ENCODE measurements at regions not wholly inside any gene's neighbourhood (a gene's known extent, or its start where the extent isn't known, plus 50 kb on each side); places are given as distances from the start of the nearest gene placed in this dataset.
"Not testable (repeated sequence)": the region's sequence is repeated elsewhere in the genome, so short reads cannot be mapped to it uniquely, and the experiment has no call there.

GRCh38 chr20:57110121-57111027 is 156.1 kb downstream of the BMP7 start:
- in situ Hi-C loops (cut with HindIII; ENCODE audit: low sequenced_read_pairs) = not testable (repeated sequence)

- in situ Hi-C loops (cut with HindIII; ENCODE audit: low sequenced_read_pairs) = no loop called here
Observed at GRCh38 chr20:57111028-57111373, 155.4 kb downstream of the BMP7 start.

DNA sequence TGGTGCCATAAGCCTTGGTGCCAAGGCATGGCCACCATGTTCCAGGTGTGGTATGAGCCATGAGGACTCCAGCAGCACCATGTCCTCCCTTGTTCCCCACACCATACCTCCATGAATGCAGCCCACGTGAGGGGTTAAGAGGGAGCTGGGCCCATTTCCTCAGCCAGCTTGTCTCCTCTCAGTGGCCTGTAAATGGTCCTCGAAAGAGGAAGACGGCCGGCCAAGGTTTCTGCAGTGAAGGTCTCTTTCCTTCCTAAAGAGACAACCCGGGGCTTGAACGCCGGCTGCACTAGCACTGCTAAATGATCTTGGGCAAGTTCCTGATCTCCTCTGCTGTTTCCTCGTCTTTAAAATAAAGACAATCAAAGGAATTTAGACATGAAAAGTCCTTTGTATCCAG is 154.0 kb downstream of the BMP7 start:
- in situ Hi-C loops (cut with HindIII; ENCODE audit: low sequenced_read_pairs) = no loop called here

- in situ Hi-C loops (cut with HindIII; ENCODE audit: low sequenced_read_pairs) = no loop called here
Observed at GRCh38 chr20:57114290-57115005, 152.0 kb downstream of the BMP7 start.

GRCh38 chr20:57117296-57117695 is 149.1 kb downstream of the BMP7 start:
- in situ Hi-C loops (cut with HindIII; ENCODE audit: low sequenced_read_pairs) = no loop called here

DNA sequence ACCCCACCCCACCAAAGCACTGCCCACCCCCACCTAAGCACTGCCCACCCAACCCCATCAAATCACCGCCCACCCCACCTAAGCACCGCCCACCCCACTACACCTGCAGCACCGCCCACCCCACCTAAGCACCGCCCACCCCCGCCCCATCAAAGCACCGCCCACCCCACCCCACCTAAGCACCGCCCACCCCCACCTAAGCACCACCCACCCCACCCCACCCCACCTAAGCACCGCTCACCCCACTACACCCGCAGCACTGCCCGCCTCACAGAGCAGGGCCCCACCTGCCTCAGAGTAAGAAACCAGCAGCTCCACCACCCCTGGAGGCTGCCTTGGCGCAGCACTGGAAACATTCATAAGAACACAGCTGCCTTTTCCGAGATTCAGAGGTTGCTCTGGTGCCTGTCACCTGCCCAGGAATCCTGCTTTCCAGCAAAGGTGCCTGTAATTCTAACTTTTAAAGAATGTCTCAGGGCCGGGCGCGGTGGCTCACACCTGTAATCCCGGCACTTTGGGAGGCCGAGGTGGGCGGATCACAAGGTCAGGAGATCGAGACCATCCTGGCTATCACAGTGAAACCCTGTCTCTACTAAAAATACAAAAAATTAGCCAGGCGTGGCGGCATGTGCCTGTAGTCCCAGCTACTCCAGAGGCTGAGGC is 148.2 kb downstream of the BMP7 start:
- in situ Hi-C loops (cut with HindIII; ENCODE audit: low sequenced_read_pairs) = no loop called here
